Breast epithelium (tissue), 4 donors: ENCODE measurements at regions not wholly inside any gene's neighbourhood (a gene's known extent, or its start where the extent isn't known, plus 50 kb on each side); places are given as distances from the start of the nearest gene placed in this dataset.

Experiments used
- DNase-seq, 2 donors: peaks; one replicate each; pipeline ENCODE4 v3.0.0-alpha.2; 2019; ENCODE audit warnings: low spot score in 2 of 2
- H3K27ac ChIP-seq, 2 donors: fragments of 200-600 bp; sonication (generic) in 1 of 2; one replicate each; pipeline ENCODE4 v1.5.1; 2016 to 2019; ENCODE audit warnings: mild to moderate bottlenecking in 1 of 2
- H3K27me3 ChIP-seq, 2 donors: fragments of 200-600 bp; sonication (generic) in 1 of 2; one replicate each; pipeline versions ENCODE4 v1.5.1 to v1.6.0; 2017 to 2019; ENCODE audit warnings: control low read depth in 1 of 2, mild to moderate bottlenecking in 1 of 2
- H3K36me3 ChIP-seq: fragments of 200-600 bp; one replicate; pipeline ENCODE4 v1.5.1; 2019
- H3K4me1 ChIP-seq, 2 donors: fragments of 200-600 bp; sonication (generic); one replicate each; pipeline ENCODE4 v1.5.1; 2016 to 2019; ENCODE audit warnings: control low read depth in 1 of 2
- H3K4me3 ChIP-seq, 3 donors: fragments of 200-600 bp; sonication (generic); 1 replicate in 2 of 3; 2 replicates in 1 of 3; pipeline ENCODE4 v1.5.1; 2016 to 2019; ENCODE audit warnings: mild to moderate bottlenecking in 3 of 3, moderate library complexity in 2 of 3
- H3K9me3 ChIP-seq, 2 donors: fragments of 200-600 bp; sonication (generic) in 1 of 2; one replicate each; pipeline ENCODE4 v1.5.1; 2016 to 2019; ENCODE audit warnings: control low read depth in 1 of 2
- CTCF ChIP-seq, 3 donors: fragments of 450-650 bp; IDR thresholded peaks; one replicate each; pipeline ENCODE4 v1.5.1; 2016 to 2017; ENCODE audit warnings: antibody characterized with exemption in 3 of 3, mild to moderate bottlenecking in 3 of 3, moderate library complexity in 3 of 3
- POLR2A ChIP-seq: fragments of 450-650 bp; IDR thresholded peaks from one replicate; pipeline ENCODE4 v1.6.1; 2016; ENCODE audit warnings: antibody characterized with exemption, mild to moderate bottlenecking, moderate library complexity
- POLR2AphosphoS5 ChIP-seq, 3 donors: sonication (generic); formaldehyde crosslinking; IDR thresholded peaks; one replicate each; pipeline ENCODE4 v1.6.1; 2017; ENCODE audit warnings: antibody characterized with exemption in 3 of 3
- intact Hi-C: fragments of 100-400 bp; cut with DNase I; formaldehyde crosslinking; loops from one replicate; pipeline ENCODE4 v1.15.1; 2023; ENCODE audit warnings: low total_unique reads

GRCh38 chr6:6859105-6859504 is 248.7 kb upstream of the RREB1 start:
- TF ChIP-seq POLR2AphosphoS5 (IDR thresholded peaks at IDR 0.05) (no peak), CTCF (IDR thresholded peaks at IDR 0.05) (no peak)
- Histone ChIP-seq H3K27ac (no peak overlapping the region), H3K4me3 (no peak overlapping the region), H3K36me3 (no peaks in the 10 kb centered on the region), H3K9me3 (no peaks in the 10 kb centered on the region), H3K27me3 (no peaks in the 10 kb centered on the region), H3K4me1 (peaks cover 0 to 5% of the 10 kb centered on the region in 2 donors)
- no peak for DNase-seq
- intact Hi-C loops: no loop called here

GRCh38 chr6:6859722-6860121 is 248.0 kb upstream of the RREB1 start:
- H3K4me3 ChIP-seq: no peak overlapping the region
- intact Hi-C loops: no loop called here
- peaks cover 0 to 5% of the 10 kb centered on the region in 2 donors for H3K4me1 ChIP-seq
- TF ChIP-seq POLR2A: no peak
- TF ChIP-seq CTCF (IDR thresholded peaks at IDR 0.05): no peak
- no peak for TF ChIP-seq POLR2AphosphoS5 (IDR thresholded peaks at IDR 0.05)
- no peaks in the 10 kb centered on the region for H3K36me3 ChIP-seq
- no peak overlapping the region for H3K27ac ChIP-seq
- no peak for DNase-seq
- H3K9me3 ChIP-seq: no peaks in the 10 kb centered on the region
- H3K27me3 ChIP-seq: no peaks in the 10 kb centered on the region

DNA sequence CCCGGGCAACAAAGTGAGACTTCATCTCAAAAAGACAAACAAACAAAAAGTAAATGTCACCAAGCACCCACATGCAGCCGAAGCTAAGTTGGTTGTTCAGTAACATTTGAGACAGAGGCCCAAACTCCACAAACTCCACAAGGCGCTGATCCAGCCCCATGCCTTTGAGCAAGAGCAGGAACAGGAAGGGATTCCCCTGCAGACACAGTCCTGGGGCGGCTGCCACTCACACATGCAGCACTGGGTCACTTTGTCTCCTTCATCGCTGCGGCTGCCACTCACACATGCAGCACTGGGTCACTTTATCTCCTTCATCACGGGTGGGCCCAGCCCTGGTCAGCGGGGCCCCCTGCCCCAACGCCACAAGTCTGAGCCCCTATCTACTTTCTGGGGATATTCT is 246.9 kb upstream of the RREB1 start:
- no peaks in the 10 kb centered on the region for H3K9me3 ChIP-seq
- H3K4me1 ChIP-seq: peaks cover 0 to 5% of the 10 kb centered on the region in 2 donors
- TF ChIP-seq POLR2AphosphoS5 (IDR thresholded peaks at IDR 0.05) (no peak), CTCF (IDR thresholded peaks at IDR 0.05) (no peak), POLR2A (no peak)
- no peak overlapping the region for H3K4me3 ChIP-seq
- H3K27ac ChIP-seq: no peak overlapping the region
- H3K36me3 ChIP-seq: no peaks in the 10 kb centered on the region
- no peak for DNase-seq
- H3K27me3 ChIP-seq: no peaks in the 10 kb centered on the region
- intact Hi-C loops: no loop called here

- intact Hi-C loops: no loop called here
- no peak for DNase-seq
- no peaks in the 10 kb centered on the region for H3K27me3 ChIP-seq
- H3K9me3 ChIP-seq: no peaks in the 10 kb centered on the region
- no peak overlapping the region for H3K4me3 ChIP-seq
- TF ChIP-seq POLR2AphosphoS5 (IDR thresholded peaks at IDR 0.05): no peak
- H3K4me1 ChIP-seq: peaks cover 0 to 5% of the 10 kb centered on the region in 2 donors
- no peak overlapping the region for H3K27ac ChIP-seq
- H3K36me3 ChIP-seq: no peaks in the 10 kb centered on the region
Observed at GRCh38 chr6:6861351-6861894, 246.3 kb upstream of the RREB1 start.

DNA sequence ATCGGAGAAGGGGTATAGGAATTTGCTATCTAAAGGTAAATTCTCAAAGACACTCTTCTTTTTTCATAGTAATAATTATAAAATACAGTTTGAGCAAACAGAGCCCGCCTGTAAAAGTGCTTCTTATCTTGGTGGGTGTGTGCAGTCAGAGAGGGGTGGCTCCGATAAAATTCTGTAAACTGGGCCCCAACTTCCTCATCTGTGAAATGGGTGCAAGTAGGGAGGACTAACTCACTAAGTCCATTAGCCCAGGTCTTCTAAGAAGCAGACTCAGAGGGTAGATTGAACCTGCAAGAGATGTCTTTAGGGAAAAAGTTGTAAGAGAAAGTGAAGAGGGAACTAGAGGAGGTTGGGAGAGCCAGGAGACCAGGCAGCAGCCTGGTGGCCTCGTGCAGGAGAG is 245.8 kb upstream of the RREB1 start:
- Histone ChIP-seq H3K4me1 (peaks cover 0 to 2% of the 10 kb centered on the region in 2 donors), H3K9me3 (no peaks in the 10 kb centered on the region), H3K27ac (no peak overlapping the region), H3K27me3 (no peaks in the 10 kb centered on the region), H3K36me3 (no peaks in the 10 kb centered on the region), H3K4me3 (no peak overlapping the region)
- no peak for TF ChIP-seq POLR2A
- TF ChIP-seq POLR2AphosphoS5 (IDR thresholded peaks at IDR 0.05): no peak
- DNase-seq: no peak
- intact Hi-C loops: no loop called here

GRCh38 chr6:6863970-6864639 is 243.7 kb upstream of the RREB1 start:
- no peaks in the 10 kb centered on the region for H3K4me1 ChIP-seq
- no peak overlapping the region for H3K27ac ChIP-seq
- TF ChIP-seq POLR2A (no peak), POLR2AphosphoS5 (IDR thresholded peaks at IDR 0.05) (no peak), CTCF (IDR thresholded peaks at IDR 0.05) (no peak)
- H3K9me3 ChIP-seq: no peaks in the 10 kb centered on the region
- DNase-seq: no peak
- no peaks in the 10 kb centered on the region for H3K36me3 ChIP-seq
- intact Hi-C loops: no loop called here
- no peak overlapping the region for H3K4me3 ChIP-seq
- no peaks in the 10 kb centered on the region for H3K27me3 ChIP-seq
